ENCODE measurements at regions not wholly inside any gene's neighbourhood (a gene's known extent, or its start where the extent isn't known, plus 50 kb on each side); places are given as distances from the start of the nearest gene placed in this dataset.

DNA sequence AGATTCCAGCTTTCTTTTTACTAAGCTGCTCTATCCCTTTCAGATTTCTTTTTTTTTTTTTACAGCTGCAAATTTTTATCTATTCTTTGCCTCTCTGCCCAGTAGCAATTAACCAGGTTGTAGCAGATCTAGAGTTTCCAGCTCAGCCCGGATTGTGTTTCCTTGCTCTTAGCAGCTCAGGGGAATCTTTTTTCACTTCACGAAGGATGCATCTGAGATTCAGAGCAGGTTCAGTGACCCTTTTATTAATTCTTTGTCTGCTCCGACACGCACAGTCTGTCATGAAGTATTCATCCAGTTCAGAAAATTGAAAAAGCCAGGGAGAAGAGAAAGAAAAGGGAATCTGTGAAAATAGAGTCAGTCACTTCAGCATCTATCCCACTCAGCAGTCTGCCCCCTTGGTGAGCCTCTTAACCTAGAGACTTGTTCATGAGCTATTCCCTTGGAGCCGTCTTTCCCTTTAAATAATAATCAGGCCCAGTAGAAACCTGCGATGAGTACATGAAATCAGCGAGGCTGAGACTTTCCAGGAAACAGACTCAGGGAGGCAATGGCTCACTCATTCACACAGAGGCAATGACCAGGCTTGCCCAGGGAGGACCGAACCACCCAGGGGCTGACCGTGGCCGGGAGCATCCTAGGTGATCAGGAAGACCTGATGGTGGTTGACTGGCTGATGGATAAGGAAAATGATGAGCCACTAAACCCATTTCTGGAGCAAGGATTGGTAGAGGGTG is 103.4 kb upstream of the ITGA6 start:
- Mint-ChIP-seq H3K4me1 (ENCODE audit: low read depth) (no peaks in the 10 kb centered on the region), H3K9me3 (ENCODE audit: low read depth) (no peaks in the 10 kb centered on the region), H3K4me3 (no peak overlapping the region), H3K27me3 (no peaks in the 10 kb centered on the region), H3K27ac (no peak overlapping the region), H3K36me3 (no peaks in the 10 kb centered on the region)

DNA sequence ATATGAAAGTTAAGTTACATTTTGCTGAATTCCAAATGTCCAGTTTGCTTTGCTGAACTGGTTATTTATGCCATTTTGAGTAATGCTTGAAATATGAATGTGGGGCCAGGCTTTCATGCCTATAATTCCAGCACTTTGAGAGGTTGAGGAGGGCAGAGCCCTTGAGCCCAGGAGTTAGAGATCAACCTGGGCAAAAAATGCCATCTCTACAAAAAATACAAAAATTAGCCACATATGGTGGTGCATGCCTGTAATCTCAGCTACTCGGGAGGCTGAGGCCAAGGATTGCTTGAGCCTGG is 101.2 kb upstream of the ITGA6 start:
- H3K4me1 Mint-ChIP-seq (ENCODE audit: low read depth) = peaks cover 4% of the 10 kb centered on the region
- no peaks in the 10 kb centered on the region for H3K27me3 Mint-ChIP-seq
- H3K4me3 Mint-ChIP-seq = no peak overlapping the region
- no peak overlapping the region for H3K27ac Mint-ChIP-seq
- no peaks in the 10 kb centered on the region for H3K36me3 Mint-ChIP-seq
- H3K9me3 Mint-ChIP-seq (ENCODE audit: low read depth) = no peaks in the 10 kb centered on the region

DNA sequence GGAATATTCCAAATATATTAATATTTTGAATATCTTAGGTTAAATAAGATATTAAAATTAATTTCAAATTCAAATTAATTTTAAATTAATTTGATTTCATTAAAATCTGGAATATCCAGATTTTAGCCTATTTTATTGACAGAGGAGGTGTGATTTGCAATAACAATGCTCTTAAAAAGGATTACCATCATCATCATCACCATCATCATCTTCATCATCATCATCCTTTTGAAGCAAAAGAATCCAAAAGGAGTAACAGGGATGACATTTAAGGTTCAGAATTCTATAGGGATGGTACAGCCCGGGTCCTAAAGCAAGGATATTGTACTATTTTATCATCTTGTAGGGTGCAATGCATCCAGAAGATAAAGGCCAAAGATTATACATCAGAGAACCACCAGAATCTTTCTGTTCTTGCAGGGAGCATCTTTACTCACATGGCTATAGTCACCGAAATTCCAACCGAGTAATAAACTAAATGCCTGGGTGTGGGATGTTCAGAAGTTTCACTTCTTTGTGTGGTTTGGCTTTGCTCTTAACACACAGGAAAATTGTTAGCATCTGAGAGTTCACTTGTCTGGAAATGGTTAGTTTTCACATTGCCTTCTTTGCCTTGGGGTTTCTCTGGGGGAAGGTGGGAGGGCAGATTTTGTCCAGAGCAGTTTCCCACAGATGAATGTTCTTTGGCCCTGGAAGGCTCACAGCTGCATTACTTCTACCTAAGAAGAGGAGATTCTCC is 99.1 kb upstream of the ITGA6 start:
- Mint-ChIP-seq H3K4me3 (no peak overlapping the region), H3K27ac (no peak overlapping the region), H3K36me3 (no peaks in the 10 kb centered on the region), H3K27me3 (no peaks in the 10 kb centered on the region), H3K4me1 (ENCODE audit: low read depth) (peaks cover 4% of the 10 kb centered on the region), H3K9me3 (ENCODE audit: low read depth) (no peaks in the 10 kb centered on the region)

DNA sequence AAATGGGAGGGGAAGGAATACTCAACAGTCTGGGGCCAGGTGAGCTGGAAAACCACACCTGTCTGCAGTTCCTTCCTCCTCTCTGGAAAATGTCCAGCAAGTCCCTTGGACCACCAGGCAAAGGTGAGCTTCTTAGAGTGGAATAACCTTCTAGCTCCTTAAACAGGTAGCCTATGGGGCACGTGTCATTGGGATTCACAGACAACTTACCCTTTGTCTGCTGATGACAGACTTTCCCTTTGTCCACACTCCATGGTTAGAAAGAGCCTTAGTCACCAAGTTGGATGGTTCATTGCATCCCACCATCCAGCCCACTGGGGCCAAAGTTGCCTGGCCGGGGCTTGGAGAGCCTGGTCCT is 98.0 kb upstream of the ITGA6 start:
- no peak overlapping the region for H3K4me3 Mint-ChIP-seq

DNA sequence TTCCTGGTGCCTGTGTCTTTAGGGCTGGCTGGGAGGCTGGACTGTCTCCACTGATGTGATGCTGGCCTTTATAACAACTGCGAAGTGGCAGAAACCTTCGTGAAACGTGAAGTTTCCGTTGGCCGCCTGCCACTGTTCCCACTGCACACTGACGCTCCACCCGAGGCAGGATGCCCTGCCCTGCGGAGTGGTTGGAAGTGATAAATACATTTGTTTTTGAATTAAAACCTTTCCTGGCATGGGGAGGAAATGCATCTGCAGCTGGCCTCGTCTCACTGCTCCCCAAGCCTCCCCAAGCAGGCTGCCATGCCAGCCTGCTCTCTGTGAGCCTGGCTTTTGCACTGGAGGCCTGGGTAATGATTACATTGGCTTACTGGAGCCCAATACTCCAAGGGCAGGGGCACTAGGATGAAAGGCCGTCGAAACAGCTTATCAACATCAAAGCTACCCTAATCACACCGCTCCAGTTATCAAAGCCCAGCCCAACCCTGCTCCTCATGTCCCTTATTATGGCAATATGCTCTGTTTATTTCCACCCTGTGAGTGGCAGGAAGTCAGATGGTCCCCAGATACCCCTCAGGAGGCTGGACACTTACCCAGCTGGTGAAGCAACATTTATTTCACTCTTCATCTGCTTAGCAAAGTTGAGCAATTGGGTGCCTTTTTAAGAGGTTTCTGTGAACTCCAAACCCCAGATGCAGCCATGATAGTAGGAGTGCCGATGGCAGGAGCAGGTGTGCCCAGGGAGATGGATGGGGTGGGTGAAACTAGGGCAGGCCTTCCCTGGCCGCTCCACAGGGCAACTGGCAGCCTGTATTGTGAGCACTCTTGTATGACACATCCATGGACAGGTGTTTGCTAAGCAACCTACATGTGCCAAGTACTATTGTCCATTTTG is 97.4 kb upstream of the ITGA6 start:
- no peak overlapping the region for H3K4me3 Mint-ChIP-seq
- H3K9me3 Mint-ChIP-seq (ENCODE audit: low read depth) = no peaks in the 10 kb centered on the region
- no peaks in the 10 kb centered on the region for H3K27me3 Mint-ChIP-seq
- no peaks in the 10 kb centered on the region for H3K36me3 Mint-ChIP-seq
- peaks cover 4% of the 10 kb centered on the region for H3K4me1 Mint-ChIP-seq (ENCODE audit: low read depth)
- no peak overlapping the region for H3K27ac Mint-ChIP-seq

More for the DNA sequence above, 98.0 kb upstream of the ITGA6 start:
- Mint-ChIP-seq H3K27ac (no peak overlapping the region), H3K27me3 (no peaks in the 10 kb centered on the region), H3K9me3 (ENCODE audit: low read depth) (no peaks in the 10 kb centered on the region), H3K4me1 (ENCODE audit: low read depth) (peaks cover 4% of the 10 kb centered on the region), H3K36me3 (no peaks in the 10 kb centered on the region)

DNA sequence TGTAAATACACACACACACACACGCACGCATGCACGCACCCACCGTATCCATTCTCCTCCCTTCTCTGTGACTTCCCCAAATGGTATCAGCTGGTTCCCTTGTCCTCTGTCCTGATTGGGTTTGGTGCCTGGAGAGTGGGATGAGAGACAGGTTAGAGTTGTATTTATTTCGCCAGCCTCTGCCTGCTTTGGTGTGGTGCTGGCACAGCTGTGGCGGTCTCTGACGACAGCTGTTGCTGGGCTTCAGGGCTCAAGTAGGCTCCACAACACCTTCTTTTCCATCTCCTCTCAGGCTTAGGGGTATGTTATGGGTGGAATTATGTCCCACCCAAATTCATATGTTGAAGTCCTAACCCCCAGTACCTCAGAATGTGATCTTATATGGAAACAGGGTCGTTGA is 94.9 kb upstream of the ITGA6 start:
- Mint-ChIP-seq H3K36me3 (no peaks in the 10 kb centered on the region), H3K9me3 (ENCODE audit: low read depth) (no peaks in the 10 kb centered on the region), H3K27me3 (no peaks in the 10 kb centered on the region), H3K4me1 (ENCODE audit: low read depth) (peaks cover 4% of the 10 kb centered on the region), H3K27ac (no peak overlapping the region), H3K4me3 (no peak overlapping the region)

DNA sequence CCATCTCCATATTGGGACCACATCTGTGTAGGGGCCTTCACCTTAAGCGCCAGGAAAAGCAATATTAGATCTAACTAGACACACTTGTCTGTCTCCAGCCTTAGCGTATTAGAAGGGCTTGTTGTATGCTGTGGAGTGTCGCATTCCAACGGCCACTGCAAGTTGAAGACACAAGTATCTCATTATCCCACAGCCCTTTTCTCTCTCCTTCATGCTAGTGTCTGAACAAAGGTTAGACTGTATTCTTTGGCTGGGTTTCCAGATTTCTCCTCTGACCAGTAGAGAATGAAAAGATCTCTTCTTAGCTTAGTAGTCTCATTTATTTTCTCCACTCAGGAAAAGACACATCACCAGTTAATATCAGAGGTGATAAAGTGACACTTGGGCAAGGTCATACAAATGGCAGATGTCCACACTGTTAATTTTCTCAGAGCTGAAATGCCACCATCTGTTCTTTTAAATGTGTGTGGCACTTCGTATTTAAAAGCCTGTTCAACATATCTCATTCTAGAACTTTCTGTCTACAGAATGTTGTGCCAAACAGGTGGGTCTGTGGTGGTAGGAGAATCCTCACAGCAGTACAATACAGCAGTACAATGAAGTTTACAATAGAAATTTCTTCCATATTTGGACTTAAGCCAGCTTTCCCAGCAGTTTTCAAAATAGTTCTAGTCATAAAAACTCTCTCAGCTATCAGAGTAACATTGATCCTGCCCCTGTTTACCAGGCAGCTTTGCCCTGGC is 94.0 kb upstream of the ITGA6 start:
- Mint-ChIP-seq H3K9me3 (ENCODE audit: low read depth) (no peaks in the 10 kb centered on the region), H3K4me3 (no peak overlapping the region), H3K36me3 (no peaks in the 10 kb centered on the region), H3K27ac (no peak overlapping the region), H3K27me3 (no peaks in the 10 kb centered on the region), H3K4me1 (ENCODE audit: low read depth) (peaks cover 4% of the 10 kb centered on the region)

DNA sequence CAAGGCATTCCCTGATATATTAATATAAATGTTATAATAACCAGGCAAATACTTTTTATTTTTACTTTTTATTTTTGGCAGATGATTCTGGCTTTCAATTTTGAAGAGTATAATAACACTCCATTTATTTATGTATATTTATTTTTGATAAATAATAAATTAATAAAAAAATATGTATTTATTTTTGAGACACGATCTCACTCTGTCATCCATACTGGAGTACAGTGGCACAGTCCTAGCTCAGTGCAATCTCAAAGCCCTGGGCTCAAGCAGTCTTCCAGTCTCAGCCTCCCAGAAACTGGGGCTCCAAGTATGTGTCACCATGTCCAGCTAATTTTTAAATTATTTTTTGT is 93.4 kb upstream of the ITGA6 start:
- Mint-ChIP-seq H3K4me3 (no peak overlapping the region), H3K27ac (no peak overlapping the region), H3K27me3 (no peaks in the 10 kb centered on the region), H3K36me3 (no peaks in the 10 kb centered on the region), H3K4me1 (ENCODE audit: low read depth) (peaks cover 4% of the 10 kb centered on the region), H3K9me3 (ENCODE audit: low read depth) (no peaks in the 10 kb centered on the region)

DNA sequence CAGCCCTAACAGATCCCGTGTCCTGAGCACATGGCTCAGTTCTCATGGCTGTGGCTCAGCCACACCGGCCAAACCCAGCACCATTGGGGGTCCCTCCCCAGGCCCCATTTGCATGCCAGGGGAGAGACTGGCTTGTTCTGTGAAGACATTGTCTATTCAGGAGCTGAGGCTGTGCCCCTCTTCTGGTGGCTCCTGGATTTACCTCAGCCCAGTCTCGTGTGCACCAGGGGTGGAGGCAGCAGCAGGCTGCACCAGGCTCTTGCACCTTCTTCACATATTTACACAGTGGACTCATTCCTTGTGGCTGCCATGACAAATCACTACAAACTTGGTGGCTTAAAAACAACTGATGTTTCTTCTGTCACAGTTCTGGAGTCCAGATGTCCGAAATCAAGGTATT is 92.4 kb upstream of the ITGA6 start:
- Mint-ChIP-seq H3K4me3 (no peak overlapping the region), H3K27ac (no peak overlapping the region), H3K36me3 (no peaks in the 10 kb centered on the region), H3K4me1 (ENCODE audit: low read depth) (peaks cover 10% of the 10 kb centered on the region), H3K27me3 (no peaks in the 10 kb centered on the region), H3K9me3 (ENCODE audit: low read depth) (no peaks in the 10 kb centered on the region)

DNA sequence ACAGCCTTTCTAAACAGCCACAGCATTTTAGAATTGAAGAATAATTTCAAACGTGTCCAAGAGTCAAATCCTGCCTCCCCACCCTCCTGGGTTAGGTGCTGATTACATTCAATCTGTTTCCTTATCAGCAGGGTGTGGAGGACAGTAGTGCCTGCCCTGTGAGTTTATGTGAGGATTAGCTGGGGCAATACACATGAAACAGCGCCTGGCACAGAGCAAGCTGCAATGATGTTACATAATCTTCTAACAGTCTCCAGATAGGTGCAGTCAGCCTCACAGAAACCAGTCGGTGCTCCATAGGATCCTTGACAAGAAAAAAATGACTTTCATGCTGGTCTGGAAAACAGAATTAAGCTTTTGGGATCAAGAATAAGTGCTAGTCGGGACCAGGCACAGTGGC is 91.7 kb upstream of the ITGA6 start:
- Mint-ChIP-seq H3K4me1 (ENCODE audit: low read depth) (peaks cover 17% of the 10 kb centered on the region), H3K4me3 (no peak overlapping the region), H3K9me3 (ENCODE audit: low read depth) (no peaks in the 10 kb centered on the region), H3K27me3 (no peaks in the 10 kb centered on the region), H3K36me3 (no peaks in the 10 kb centered on the region), H3K27ac (no peak overlapping the region)

DNA sequence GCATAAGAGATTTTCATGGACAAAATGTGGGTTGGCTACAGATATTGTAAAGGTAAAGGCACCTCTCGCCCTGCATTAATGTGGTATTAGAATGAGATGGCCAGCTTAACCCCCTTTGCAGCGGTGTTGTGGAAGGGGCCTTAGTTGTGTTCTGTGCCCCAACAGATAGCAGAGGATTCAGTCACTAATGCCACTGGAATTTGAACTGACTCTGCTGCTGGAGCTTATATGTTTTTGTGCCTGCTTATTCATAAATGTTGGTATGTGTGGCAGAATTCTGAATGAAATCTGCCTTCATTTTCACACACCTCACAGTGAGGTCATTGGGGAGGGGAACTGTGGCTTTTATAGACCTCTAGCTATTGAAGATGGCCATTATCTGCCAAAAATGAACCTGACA is 90.7 kb upstream of the ITGA6 start:
- no peaks in the 10 kb centered on the region for H3K9me3 Mint-ChIP-seq (ENCODE audit: low read depth)
- H3K4me1 Mint-ChIP-seq (ENCODE audit: low read depth) = peaks cover 21% of the 10 kb centered on the region
- H3K27ac Mint-ChIP-seq = no peak overlapping the region
- H3K4me3 Mint-ChIP-seq = no peak overlapping the region
- H3K36me3 Mint-ChIP-seq = no peaks in the 10 kb centered on the region
- no peaks in the 10 kb centered on the region for H3K27me3 Mint-ChIP-seq

DNA sequence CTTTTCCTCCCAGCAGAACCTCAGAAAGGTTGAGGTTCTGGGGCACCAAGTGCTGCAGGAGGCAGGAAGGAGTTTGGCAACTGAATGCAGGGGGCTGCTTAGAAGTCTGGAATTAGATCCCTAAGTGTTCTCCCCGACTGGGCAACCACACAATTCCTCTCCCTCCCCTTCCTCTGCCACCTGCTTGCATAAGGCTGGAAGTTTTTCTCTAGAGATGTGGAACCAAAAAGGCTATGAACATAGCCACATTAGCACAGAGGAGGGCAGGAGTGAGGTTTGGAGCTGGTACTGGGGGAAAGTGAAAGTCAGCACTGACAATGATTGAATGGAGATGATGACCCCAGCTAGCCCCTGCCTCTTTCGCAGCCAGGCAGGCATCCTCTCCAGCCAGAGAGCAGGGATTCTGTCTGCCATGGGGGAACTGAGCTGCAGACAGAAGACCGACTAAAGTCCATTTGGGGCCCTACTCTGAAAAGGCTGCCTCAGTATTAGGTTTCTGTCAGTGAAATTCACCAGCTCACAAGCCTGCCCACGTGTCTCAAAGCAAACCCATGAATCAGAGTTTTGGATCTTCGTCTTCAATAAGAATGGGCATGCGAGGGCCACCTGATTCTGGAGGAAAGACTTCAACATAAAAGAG is 87.9 kb upstream of the ITGA6 start:
- Mint-ChIP-seq H3K4me3 (peak overlapping the region; percentile 84), H3K36me3 (no peaks in the 10 kb centered on the region), H3K27ac (peak overlapping the region; percentile 70), H3K27me3 (no peaks in the 10 kb centered on the region), H3K9me3 (ENCODE audit: low read depth) (no peaks in the 10 kb centered on the region), H3K4me1 (ENCODE audit: low read depth) (peaks cover 31% of the 10 kb centered on the region)

DNA sequence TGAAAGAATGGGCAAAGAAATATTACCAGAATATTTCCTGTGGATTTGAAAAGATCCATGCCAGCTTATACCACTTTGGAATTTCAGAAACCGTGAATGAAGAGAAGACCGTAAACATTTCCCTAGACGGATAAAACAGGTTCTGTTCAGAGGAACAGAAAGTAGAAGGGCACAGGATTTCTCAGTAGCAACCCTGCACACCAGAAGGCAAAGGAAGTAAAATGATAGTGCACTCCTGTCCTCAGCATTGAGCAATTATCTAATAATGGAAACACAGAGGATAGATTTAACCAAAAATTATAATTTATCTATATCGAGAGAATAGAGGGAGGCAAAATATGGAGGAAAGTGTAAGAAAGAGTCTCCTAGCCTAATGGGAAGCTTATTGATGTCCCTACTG is 87.0 kb upstream of the ITGA6 start:
- H3K27me3 Mint-ChIP-seq = no peaks in the 10 kb centered on the region
- H3K36me3 Mint-ChIP-seq = no peaks in the 10 kb centered on the region
- no peaks in the 10 kb centered on the region for H3K9me3 Mint-ChIP-seq (ENCODE audit: low read depth)
- peaks cover 31% of the 10 kb centered on the region for H3K4me1 Mint-ChIP-seq (ENCODE audit: low read depth)
- H3K4me3 Mint-ChIP-seq = peak overlapping the region; percentile 84
- H3K27ac Mint-ChIP-seq = peak overlapping the region; percentile 48

DNA sequence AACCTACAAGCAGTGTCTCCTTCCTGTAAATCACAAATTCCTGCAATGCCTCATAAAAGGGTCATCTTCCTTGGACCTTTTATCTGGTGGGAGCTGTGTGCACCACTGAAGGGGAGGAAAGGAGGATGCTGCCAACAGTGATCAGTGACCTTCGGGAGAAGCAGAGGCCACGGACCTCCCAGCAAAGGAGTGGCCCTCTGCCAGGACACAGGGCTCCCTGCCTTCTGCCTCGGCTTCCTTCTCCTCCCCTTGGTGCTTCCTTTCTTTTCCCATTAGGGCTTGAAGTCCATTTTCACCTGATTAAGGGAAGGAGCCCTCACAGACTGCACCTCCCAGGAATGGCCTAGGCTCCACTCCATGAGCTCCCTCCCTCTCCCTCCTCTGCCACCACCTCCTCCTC is 85.3 kb upstream of the ITGA6 start:
- H3K4me1 Mint-ChIP-seq (ENCODE audit: low read depth) = peaks cover 31% of the 10 kb centered on the region
- no peak overlapping the region for H3K27ac Mint-ChIP-seq
- peaks cover 6% of the 10 kb centered on the region for H3K36me3 Mint-ChIP-seq
- H3K27me3 Mint-ChIP-seq = no peaks in the 10 kb centered on the region
- H3K4me3 Mint-ChIP-seq = no peak overlapping the region
- no peaks in the 10 kb centered on the region for H3K9me3 Mint-ChIP-seq (ENCODE audit: low read depth)

All from activated naive CD8-positive, alpha-beta T cell (primary cell).